ENCODE measurements at regions not wholly inside any gene's neighbourhood (a gene's known extent, or its start where the extent isn't known, plus 50 kb on each side); places are given as distances from the start of the nearest gene placed in this dataset.

- Histone ChIP-seq H3K4me3 (ENCODE audit: low read depth, low read length) (no peak overlapping the region), H3K36me3 (ENCODE audit: control insufficient read depth in 2 of 2, insufficient read depth in 1 of 2, low read length in 2 of 2) (no peaks in the 10 kb centered on the region), H3K9me3 (ENCODE audit: control insufficient read depth, insufficient read depth, low read depth, low read length) (no peaks in the 10 kb centered on the region), H3K27ac (ENCODE audit: extremely low read depth, low read depth, low read length) (no peak overlapping the region), H3K4me1 (ENCODE audit: control insufficient read depth, insufficient read depth, low read length) (no peaks in the 10 kb centered on the region)
- ChIA-PET POLR2A (no interaction called here), CTCF (no interaction called here)
- TF ChIP-seq GLI2 (tag by site-specific recombination; IDR thresholded peaks at IDR 0.05; ENCODE audit: borderline replicate concordance, low read depth) (no peak), ZNF174 (tag by site-specific recombination; IDR thresholded peaks at IDR 0.05) (no peak), ZNF830 (tag by site-specific recombination; IDR thresholded peaks at IDR 0.05; ENCODE audit: low read depth) (no peak), ZNF530 (tag by site-specific recombination; IDR thresholded peaks at IDR 0.05; ENCODE audit: low read depth) (no peak), ZSCAN5A (tag by site-specific recombination; IDR thresholded peaks at IDR 0.05) (no peak), ZBTB7A (tag by site-specific recombination; IDR thresholded peaks at IDR 0.05; ENCODE audit: low read depth) (no peak), ZFP41 (tag by site-specific recombination; IDR thresholded peaks at IDR 0.05; ENCODE audit: borderline replicate concordance) (no peak), ZNF571 (tag by site-specific recombination; IDR thresholded peaks at IDR 0.05) (no peak), ZNF501 (tag by site-specific recombination; IDR thresholded peaks at IDR 0.05) (no peak), ZNF202 (tag by site-specific recombination; IDR thresholded peaks at IDR 0.05; ENCODE audit: borderline replicate concordance) (no peak), ZBTB8A (tag by site-specific recombination; IDR thresholded peaks at IDR 0.05) (no peak)
Observed at GRCh38 chr9:30661925-30662324, 1722.5 kb upstream of the ACO1 start.

- H3K27ac ChIP-seq (ENCODE audit: extremely low read depth, low read depth, low read length): no peak overlapping the region
- no peaks in the 10 kb centered on the region for H3K36me3 ChIP-seq (ENCODE audit: control insufficient read depth in 2 of 2, insufficient read depth in 1 of 2, low read length in 2 of 2)
- TF ChIP-seq ZNF585B (tag by site-specific recombination; IDR thresholded peaks at IDR 0.05): no peak
- TF ChIP-seq ZNF645 (tag by site-specific recombination; IDR thresholded peaks at IDR 0.05): no peak
- no peak for TF ChIP-seq ZBTB21 (tag by site-specific recombination; IDR thresholded peaks at IDR 0.05)
- no peak for TF ChIP-seq PRDM10 (tag by site-specific recombination; IDR thresholded peaks at IDR 0.05)
- TF ChIP-seq ZNF776 (tag by site-specific recombination; IDR thresholded peaks at IDR 0.05; ENCODE audit: borderline replicate concordance): no peak
- no peak for TF ChIP-seq ZNF132 (tag by site-specific recombination; IDR thresholded peaks at IDR 0.05; ENCODE audit: borderline replicate concordance)
- H3K9me3 ChIP-seq (ENCODE audit: control insufficient read depth, insufficient read depth, low read depth, low read length): no peaks in the 10 kb centered on the region
- H3K4me1 ChIP-seq (ENCODE audit: control insufficient read depth, insufficient read depth, low read length): no peaks in the 10 kb centered on the region
- CTCF ChIA-PET: no interaction called here
- H3K4me3 ChIP-seq (ENCODE audit: low read depth, low read length): no peak overlapping the region
- POLR2A ChIA-PET: no interaction called here
Observed at GRCh38 chr9:30670805-30671562, 1713.5 kb upstream of the ACO1 start.

Data from HEK293 (cell line).